ENCODE measurements at regions not wholly inside any gene's neighbourhood (a gene's known extent, or its start where the extent isn't known, plus 50 kb on each side); places are given as distances from the start of the nearest gene placed in this dataset.

GRCh38 chr5:10868956-10869355 lies 107.9 kb upstream of the DAP start:
- TF ChIP-seq CTCF (IDR thresholded peaks at IDR 0.05) (no peak), POLR2A (IDR thresholded peaks at IDR 0.05) (no peak)

Data from thyroid gland (tissue), 4 donors.